Spleen (tissue), 7 donors: ENCODE measurements at regions not wholly inside any gene's neighbourhood (a gene's known extent, or its start where the extent isn't known, plus 50 kb on each side); places are given as distances from the start of the nearest gene placed in this dataset.

Experiments used
- CTCF ChIP-seq, 11 experiments: fragments of 200-600 bp in 7 of 11; fragments of 450-650 bp in 4 of 11; sonication (generic) in 4 of 11; IDR thresholded peaks in 8 of 11; conservative IDR thresholded peaks in 3 of 11; 1 replicate in 7 of 11; 2 replicates in 4 of 11; pipeline versions ENCODE4 v1.4.0 to v1.8.0; 2016 to 2021; ENCODE audit warnings: antibody characterized with exemption in 11 of 11, inconsistent platforms in 4 of 11, mild to moderate bottlenecking in 1 of 11
- POLR2A ChIP-seq, 3 donors: fragments of 450-650 bp; IDR thresholded peaks; one replicate each; pipeline ENCODE4 v1.5.1; 2017; ENCODE audit warnings: antibody characterized with exemption in 3 of 3, mild to moderate bottlenecking in 1 of 3
- donor health status: DM: no; HTN: no; CAD: no; lungs with moderate emphysema.
- donor health status: DM: no; HTN: no; CAD: no.
- donor health status: DM: no; HTN: no; CAD: no.

GRCh38 chr1:5551274-5551975 is 440.8 kb downstream of the NPHP4 start:
- no peak for TF ChIP-seq POLR2A (IDR thresholded peaks at IDR 0.05)
- no peak for TF ChIP-seq CTCF (IDR thresholded peaks at IDR 0.05 in 8 of 11, conservative IDR thresholded peaks at IDR 0.05 in 3 of 11)
